Lung (tissue), 11 donors: ENCODE measurements at regions not wholly inside any gene's neighbourhood (a gene's known extent, or its start where the extent isn't known, plus 50 kb on each side); places are given as distances from the start of the nearest gene placed in this dataset.

Experiments
- ATAC-seq: fragments of 200-7000 bp; cut with Tn5 transposase; one replicate; pipeline ENCODE4 v1.9.1; 2020; ENCODE audit warnings: moderate number of reproducible peaks; ENCODE audit not compliant: insufficient read depth, low FRiP score
- DNase-seq, 3 donors: peaks; one replicate each; pipeline ENCODE4 v3.0.0-alpha.2; 2013 to 2017
- H3K27ac ChIP-seq, 2 donors: one replicate each; pipeline ENCODE4 v1.5.1; 2013; ENCODE audit warnings: mild to moderate bottlenecking in 2 of 2, moderate library complexity in 2 of 2, control low read depth in 1 of 2, inconsistent platforms in 1 of 2, low read depth in 1 of 2, low read length in 1 of 2
- H3K27me3 ChIP-seq, 3 donors: one replicate each; pipeline ENCODE4 v1.5.1; 2013; ENCODE audit warnings: low read length in 2 of 3; ENCODE audit not compliant: control insufficient read depth in 3 of 3, insufficient read depth in 3 of 3
- H3K36me3 ChIP-seq, 4 donors: one replicate each; pipeline ENCODE4 v1.5.1; 2013; ENCODE audit warnings: low read length in 4 of 4, mild to moderate bottlenecking in 1 of 4, moderate library complexity in 1 of 4; ENCODE audit not compliant: control insufficient read depth in 4 of 4, insufficient read depth in 4 of 4
- H3K4me1 ChIP-seq, 5 donors: one replicate each; pipeline ENCODE4 v1.5.1; 2013; ENCODE audit warnings: low read length in 5 of 5, mild to moderate bottlenecking in 2 of 5, moderate library complexity in 1 of 5; ENCODE audit not compliant: control insufficient read depth in 5 of 5, insufficient read depth in 5 of 5
- H3K4me3 ChIP-seq: one replicate; pipeline ENCODE4 v1.5.1; 2013; ENCODE audit warnings: mild to moderate bottlenecking, control low read depth, moderate library complexity
- H3K9ac ChIP-seq, 2 donors: one replicate each; pipeline ENCODE4 v1.5.1; 2013; ENCODE audit warnings: low read length in 2 of 2, control low read depth in 1 of 2; ENCODE audit not compliant: insufficient read depth in 1 of 2
- H3K9me3 ChIP-seq, 4 donors: one replicate each; pipeline ENCODE4 v1.5.1; 2013; ENCODE audit warnings: low read length in 3 of 4, mild to moderate bottlenecking in 1 of 4, moderate library complexity in 1 of 4; ENCODE audit not compliant: control insufficient read depth in 4 of 4, insufficient read depth in 3 of 4
- WGBS, 2 donors: extraction: QIAGEN DNeasy Blood & Tissue Kit; methylation state at CpG; one replicate each; pipeline ENCODE4 v1.1.7; 2013; 5-methylcytosine and 5-hydroxymethylcytosine counted together
- TF ChIP-seq, protein P1 (sequence below): IDR thresholded peaks from 2 replicates; pipeline ENCODE4 v1.5.1; 2012; ENCODE audit warnings: mild to moderate bottlenecking; ENCODE audit errors: control extremely low read depth, extremely low read depth
- donor health status: control.
- donor health status: control.
- donor health status: Bipolar disorder and iron deficiency.
- donor health status: healthy.
- donor health status: DM: yes; HTN: yes; CAD: no.

DNA sequence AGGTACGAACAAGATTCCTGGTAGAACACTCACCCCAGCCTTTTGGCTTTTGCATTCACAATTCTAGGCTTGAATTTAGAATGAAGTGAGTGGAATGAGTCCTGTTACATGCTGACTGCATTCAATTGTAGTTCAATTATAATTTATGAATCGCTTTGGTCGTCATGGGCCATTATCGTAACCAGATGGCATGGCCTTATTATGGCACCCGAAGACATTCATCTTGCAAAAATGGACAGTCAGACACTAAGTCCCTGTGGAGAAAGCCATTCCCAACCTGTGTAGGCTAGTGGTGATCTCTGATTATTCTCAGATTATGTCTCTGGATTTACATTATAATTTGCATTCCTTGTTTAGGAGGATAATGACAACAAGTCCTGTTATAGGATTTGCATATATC lies 292.4 kb upstream of the NPSR1 start:
- DNase-seq = no peak
- no peaks in the 10 kb centered on the region for H3K27me3 ChIP-seq
- ATAC-seq = no peak
- H3K4me3 ChIP-seq = no peak overlapping the region
- H3K9ac ChIP-seq = no peak overlapping the region
- TF ChIP-seq, protein P1, sequence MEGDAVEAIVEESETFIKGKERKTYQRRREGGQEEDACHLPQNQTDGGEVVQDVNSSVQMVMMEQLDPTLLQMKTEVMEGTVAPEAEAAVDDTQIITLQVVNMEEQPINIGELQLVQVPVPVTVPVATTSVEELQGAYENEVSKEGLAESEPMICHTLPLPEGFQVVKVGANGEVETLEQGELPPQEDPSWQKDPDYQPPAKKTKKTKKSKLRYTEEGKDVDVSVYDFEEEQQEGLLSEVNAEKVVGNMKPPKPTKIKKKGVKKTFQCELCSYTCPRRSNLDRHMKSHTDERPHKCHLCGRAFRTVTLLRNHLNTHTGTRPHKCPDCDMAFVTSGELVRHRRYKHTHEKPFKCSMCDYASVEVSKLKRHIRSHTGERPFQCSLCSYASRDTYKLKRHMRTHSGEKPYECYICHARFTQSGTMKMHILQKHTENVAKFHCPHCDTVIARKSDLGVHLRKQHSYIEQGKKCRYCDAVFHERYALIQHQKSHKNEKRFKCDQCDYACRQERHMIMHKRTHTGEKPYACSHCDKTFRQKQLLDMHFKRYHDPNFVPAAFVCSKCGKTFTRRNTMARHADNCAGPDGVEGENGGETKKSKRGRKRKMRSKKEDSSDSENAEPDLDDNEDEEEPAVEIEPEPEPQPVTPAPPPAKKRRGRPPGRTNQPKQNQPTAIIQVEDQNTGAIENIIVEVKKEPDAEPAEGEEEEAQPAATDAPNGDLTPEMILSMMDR = no peak
- H3K4me1 ChIP-seq = no peaks in the 10 kb centered on the region
- H3K9me3 ChIP-seq = peaks cover 0 to 2% (median 0%) of the 10 kb centered on the region in 4 donors
- no peaks in the 10 kb centered on the region for H3K36me3 ChIP-seq
- no peak overlapping the region for H3K27ac ChIP-seq
- WGBS, 2 donors = 91 to 96% methylated on average over 5 of the region's 5 CpGs

DNA sequence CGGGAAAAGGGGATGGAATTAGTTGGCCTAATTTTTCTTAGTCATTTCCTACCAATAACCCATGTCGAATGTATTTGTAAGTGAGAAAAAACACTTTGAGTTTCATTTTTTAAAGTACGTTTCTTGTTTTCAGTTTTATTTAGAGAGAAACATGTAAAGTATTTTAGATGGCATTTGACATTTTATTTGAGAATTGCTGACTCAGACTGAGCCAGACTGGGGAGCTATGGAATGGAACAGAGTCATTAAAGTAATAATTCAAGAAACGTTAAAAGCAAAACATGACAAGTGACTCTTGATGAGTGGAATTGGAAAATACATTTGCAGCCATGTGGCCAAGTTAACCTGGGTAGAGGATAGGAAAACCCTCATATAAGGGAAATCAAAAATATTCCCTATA lies 286.1 kb upstream of the NPSR1 start:
- H3K9me3 ChIP-seq = no peaks in the 10 kb centered on the region
- H3K4me1 ChIP-seq = no peaks in the 10 kb centered on the region
- no peak overlapping the region for H3K9ac ChIP-seq
- no peak for ATAC-seq
- H3K36me3 ChIP-seq = no peaks in the 10 kb centered on the region
- no peak overlapping the region for H3K4me3 ChIP-seq
- TF ChIP-seq, protein P1 = no peak
- no peak overlapping the region for H3K27ac ChIP-seq
- WGBS, 2 donors = 76 to 88% methylated on average over 4 of the region's 4 CpGs
- no peak for DNase-seq
- no peaks in the 10 kb centered on the region for H3K27me3 ChIP-seq

DNA sequence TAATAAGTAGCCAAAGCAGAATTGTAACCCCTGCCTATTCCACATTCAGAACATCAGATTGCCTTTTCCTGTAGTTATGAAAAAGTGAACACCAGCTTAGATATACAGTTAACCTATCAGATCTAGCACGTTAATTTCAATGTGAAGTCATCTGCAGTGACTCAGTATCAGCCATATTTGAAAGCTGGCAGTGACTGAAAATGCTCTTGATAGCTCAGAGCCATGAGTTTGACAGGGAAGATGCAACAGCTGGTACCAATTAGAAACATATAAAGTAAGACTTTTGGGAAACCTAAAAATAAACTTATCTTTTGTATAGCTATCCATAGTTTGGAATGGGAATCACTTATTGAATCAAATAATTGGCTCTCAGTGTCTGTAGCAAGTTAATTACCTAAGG lies 284.1 kb upstream of the NPSR1 start:
- H3K9ac ChIP-seq = no peak overlapping the region
- no peaks in the 10 kb centered on the region for H3K36me3 ChIP-seq
- ATAC-seq = no peak
- no peaks in the 10 kb centered on the region for H3K4me1 ChIP-seq
- peaks cover 0 to 2% (median 0%) of the 10 kb centered on the region in 4 donors for H3K9me3 ChIP-seq
- 46 to 81% methylated on average over 1 of the region's 1 CpG for WGBS, 2 donors
- TF ChIP-seq, protein P1 = no peak
- no peaks in the 10 kb centered on the region for H3K27me3 ChIP-seq
- H3K27ac ChIP-seq = no peak overlapping the region
- H3K4me3 ChIP-seq = no peak overlapping the region
- DNase-seq = peak in 2 of 3 donors; percentile 11 to 16

DNA sequence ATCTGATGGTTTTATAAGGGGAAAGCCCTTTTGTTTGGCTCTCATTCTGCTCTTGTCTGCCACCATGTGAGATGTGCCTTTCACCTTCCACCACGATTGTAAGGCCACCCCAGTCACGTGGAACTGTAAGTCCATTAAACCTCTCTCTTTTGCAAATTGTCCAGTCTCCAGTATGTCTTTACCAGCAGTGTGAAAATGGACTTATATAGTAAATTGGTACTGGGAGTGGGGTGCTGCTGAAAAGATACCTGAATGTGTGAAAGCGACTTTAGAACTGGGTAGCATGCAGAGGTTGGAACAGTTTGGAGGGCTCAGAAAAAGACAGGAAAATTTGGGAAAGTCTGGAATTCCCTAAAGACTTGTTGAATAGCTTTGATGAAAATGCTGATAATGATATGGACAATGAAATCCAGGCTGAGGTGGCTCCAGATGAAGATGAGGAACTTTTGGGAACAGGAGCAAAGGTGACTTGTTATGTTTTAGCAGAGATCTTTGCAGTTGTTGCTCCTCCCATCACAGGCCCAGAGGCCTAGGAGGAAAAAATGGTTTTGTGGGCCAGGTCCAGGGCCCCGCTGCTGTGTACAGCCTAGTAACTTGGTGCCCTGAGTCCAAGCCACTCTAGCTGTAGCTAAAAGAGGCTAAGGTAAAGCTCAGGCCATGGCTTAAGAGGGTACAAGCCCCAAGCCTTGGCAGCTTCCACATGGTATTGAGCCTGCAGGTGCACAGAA lies 275.7 kb upstream of the NPSR1 start:
- H3K27ac ChIP-seq = no peak overlapping the region
- DNase-seq (no peak), ATAC-seq (no peak)
- no peak overlapping the region for H3K4me3 ChIP-seq
- no peaks in the 10 kb centered on the region for H3K4me1 ChIP-seq
- no peaks in the 10 kb centered on the region for H3K27me3 ChIP-seq
- no peaks in the 10 kb centered on the region for H3K36me3 ChIP-seq
- no peak overlapping the region for H3K9ac ChIP-seq
- 79 to 85% methylated on average over 4 of the region's 4 CpGs for WGBS, 2 donors
- H3K9me3 ChIP-seq = peaks cover 0 to 7% (median 2%) of the 10 kb centered on the region in 4 donors
- TF ChIP-seq, protein P1 = no peak
